ENCODE measurements at regions not wholly inside any gene's neighbourhood (a gene's known extent, or its start where the extent isn't known, plus 50 kb on each side); places are given as distances from the start of the nearest gene placed in this dataset.

DNA sequence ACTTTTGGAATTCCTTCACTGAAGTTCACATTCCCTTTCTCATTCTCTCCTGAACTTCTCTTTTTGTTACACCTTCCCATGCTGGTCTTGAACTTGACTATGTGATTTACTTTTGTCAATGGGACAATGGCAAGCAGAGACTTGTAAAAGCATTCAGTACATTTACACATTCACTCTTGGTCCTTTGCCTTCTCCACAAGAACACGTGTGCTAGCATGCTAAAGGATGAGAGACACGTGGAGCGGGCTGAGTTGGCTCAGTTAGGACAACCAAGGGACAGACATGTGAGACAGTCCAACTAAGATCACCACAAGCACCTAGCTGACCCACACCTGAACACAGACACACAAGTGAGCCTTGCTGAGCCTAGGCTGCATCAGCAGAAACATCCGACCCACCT is 91.3 kb upstream of the PAK5 start:
- TF ChIP-seq POLR2A (IDR thresholded peaks at IDR 0.05): no peak
- TF ChIP-seq, protein P1, sequence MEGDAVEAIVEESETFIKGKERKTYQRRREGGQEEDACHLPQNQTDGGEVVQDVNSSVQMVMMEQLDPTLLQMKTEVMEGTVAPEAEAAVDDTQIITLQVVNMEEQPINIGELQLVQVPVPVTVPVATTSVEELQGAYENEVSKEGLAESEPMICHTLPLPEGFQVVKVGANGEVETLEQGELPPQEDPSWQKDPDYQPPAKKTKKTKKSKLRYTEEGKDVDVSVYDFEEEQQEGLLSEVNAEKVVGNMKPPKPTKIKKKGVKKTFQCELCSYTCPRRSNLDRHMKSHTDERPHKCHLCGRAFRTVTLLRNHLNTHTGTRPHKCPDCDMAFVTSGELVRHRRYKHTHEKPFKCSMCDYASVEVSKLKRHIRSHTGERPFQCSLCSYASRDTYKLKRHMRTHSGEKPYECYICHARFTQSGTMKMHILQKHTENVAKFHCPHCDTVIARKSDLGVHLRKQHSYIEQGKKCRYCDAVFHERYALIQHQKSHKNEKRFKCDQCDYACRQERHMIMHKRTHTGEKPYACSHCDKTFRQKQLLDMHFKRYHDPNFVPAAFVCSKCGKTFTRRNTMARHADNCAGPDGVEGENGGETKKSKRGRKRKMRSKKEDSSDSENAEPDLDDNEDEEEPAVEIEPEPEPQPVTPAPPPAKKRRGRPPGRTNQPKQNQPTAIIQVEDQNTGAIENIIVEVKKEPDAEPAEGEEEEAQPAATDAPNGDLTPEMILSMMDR (IDR thresholded peaks at IDR 0.05): no peak
- WGBS, 4 donors: 70 to 77% (median 73%) methylated on average over 4 of the region's 4 CpGs
- no peaks in the 10 kb centered on the region for H3K4me1 ChIP-seq
- ATAC-seq (no peak), DNase-seq (no peak)
- no peaks in the 10 kb centered on the region for H3K36me3 ChIP-seq
- no peak overlapping the region for H3K27ac ChIP-seq
- H3K9me3 ChIP-seq: no peaks in the 10 kb centered on the region
- no peak overlapping the region for H3K4me3 ChIP-seq
- intact Hi-C loops (cut with DNase I): no loop called here
- H3K27me3 ChIP-seq: peaks cover 0 to 7% (median 0%) of the 10 kb centered on the region in 9 donors

DNA sequence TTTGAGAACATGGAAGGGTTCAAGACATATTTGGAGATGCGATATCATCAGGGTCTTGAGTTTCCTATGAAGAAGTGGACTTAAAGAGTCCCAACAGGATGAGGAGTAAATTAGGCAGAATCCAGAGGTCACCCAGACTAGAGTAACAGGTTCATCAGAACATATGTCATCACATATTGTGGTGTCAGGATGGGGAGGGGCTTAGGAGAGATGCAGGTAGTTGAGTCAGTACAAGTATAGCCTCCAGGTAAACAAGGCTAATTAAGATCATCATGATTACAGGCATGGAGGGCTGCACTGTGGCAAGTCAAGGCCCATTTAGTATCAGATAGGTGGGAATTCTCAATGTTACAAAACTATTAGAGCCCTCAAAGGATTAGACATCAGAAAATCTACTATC is 90.1 kb upstream of the PAK5 start:
- Histone ChIP-seq H3K27me3 (peaks cover 0 to 7% (median 0%) of the 10 kb centered on the region in 9 donors), H3K27ac (no peak overlapping the region), H3K4me3 (no peak overlapping the region), H3K36me3 (no peaks in the 10 kb centered on the region), H3K4me1 (no peaks in the 10 kb centered on the region), H3K9me3 (no peaks in the 10 kb centered on the region)
- DNase-seq: no peak
- no peak for ATAC-seq
- no peak for TF ChIP-seq POLR2A (IDR thresholded peaks at IDR 0.05)
- TF ChIP-seq, protein P1 (IDR thresholded peaks at IDR 0.05): no peak
- intact Hi-C loops (cut with DNase I): no loop called here
- WGBS, 4 donors: 88 to 92% (median 90%) methylated on average over 1 of the region's 1 CpG

DNA sequence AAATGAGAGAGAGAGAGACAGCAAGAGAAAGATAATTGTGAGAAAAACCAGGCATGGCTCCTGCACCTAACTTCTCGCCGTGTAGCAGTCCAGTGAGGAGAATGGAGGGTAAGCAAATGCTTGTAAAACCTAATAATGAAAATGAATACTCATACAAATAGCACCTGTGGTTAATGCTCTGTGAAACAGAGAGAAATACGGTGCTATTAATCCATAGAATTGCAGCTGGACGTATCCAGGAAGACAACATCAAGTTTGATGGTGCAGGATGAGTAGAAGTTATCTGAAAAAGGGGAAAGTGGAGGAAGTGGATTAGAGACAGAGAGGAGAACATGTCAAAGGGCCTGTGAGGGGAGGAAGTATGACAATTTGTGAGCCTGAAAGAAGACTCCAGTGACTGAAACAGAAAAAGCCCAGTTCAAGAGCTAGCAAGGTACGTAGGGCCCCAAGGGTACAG is 89.4 kb upstream of the PAK5 start:
- Histone ChIP-seq H3K27ac (no peak overlapping the region), H3K27me3 (peaks cover 0 to 7% (median 0%) of the 10 kb centered on the region in 9 donors), H3K4me1 (no peaks in the 10 kb centered on the region), H3K36me3 (no peaks in the 10 kb centered on the region), H3K9me3 (no peaks in the 10 kb centered on the region), H3K4me3 (no peak overlapping the region)
- intact Hi-C loops (cut with DNase I): no loop called here
- ATAC-seq (no peak), DNase-seq (no peak)
- 33 to 54% (median 41%) methylated on average over 5 of the region's 5 CpGs for WGBS, 4 donors
- TF ChIP-seq, protein P1 (IDR thresholded peaks at IDR 0.05): no peak
- no peak for TF ChIP-seq POLR2A (IDR thresholded peaks at IDR 0.05)

DNA sequence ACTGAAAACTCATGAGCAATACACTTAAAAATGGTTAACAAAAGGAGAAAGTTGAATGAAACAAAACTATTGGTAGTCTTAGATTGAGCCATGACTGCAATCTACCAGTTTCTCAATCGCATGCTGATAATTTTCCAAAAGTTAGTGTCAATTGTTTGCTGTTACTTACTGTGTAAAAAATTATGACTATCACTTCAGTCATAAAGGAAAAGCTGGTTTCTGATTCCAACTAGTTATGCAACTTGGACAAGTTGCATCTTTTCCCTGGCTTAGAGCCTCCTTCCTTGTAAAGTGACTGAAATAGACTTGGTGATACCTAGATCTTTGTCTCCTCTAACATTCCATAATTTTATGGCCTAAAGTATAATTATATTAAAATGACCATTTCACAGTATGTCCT is 88.3 kb upstream of the PAK5 start:
- Histone ChIP-seq H3K36me3 (no peaks in the 10 kb centered on the region), H3K4me3 (no peak overlapping the region), H3K27me3 (peaks cover 0 to 7% (median 0%) of the 10 kb centered on the region in 9 donors), H3K4me1 (no peaks in the 10 kb centered on the region), H3K27ac (no peak overlapping the region), H3K9me3 (no peaks in the 10 kb centered on the region)
- ATAC-seq (no peak), DNase-seq (no peak)
- intact Hi-C loops (cut with DNase I): no loop called here
- TF ChIP-seq POLR2A (IDR thresholded peaks at IDR 0.05): no peak
- TF ChIP-seq, protein P1 (IDR thresholded peaks at IDR 0.05): no peak
- 65 to 75% (median 72%) methylated on average over 1 of the region's 1 CpG for WGBS, 4 donors

All from heart left ventricle (tissue), 16 donors.